ENCODE measurements at regions not wholly inside any gene's neighbourhood (a gene's known extent, or its start where the extent isn't known, plus 50 kb on each side); places are given as distances from the start of the nearest gene placed in this dataset.

DNA sequence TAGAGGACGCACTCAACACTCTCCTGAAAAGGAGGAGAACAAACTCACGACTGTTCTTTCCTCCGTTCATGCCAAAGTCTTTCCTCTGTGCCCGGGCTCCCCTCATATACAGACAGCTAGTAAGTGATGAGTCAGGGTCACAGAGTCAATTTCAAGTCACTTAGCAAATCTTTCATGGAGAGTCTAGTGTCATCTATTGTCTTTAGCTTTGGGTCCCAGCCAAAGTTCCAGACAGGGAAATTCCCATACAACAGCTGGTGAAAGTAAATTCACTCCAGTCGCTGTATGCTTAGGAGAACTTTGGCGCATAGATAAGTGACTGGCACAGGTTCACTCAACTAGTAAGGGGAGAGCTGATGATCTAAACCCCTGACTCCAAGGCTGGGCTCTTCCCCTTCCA is 226.5 kb downstream of the MID1 start:
- DNase-seq (ENCODE audit: low spot score) = no peak
- 74% methylated on average over 6 of the region's 6 CpGs for WGBS
- Histone ChIP-seq H3K27ac (no peak overlapping the region), H3K27me3 (replicated peaks; ENCODE audit: insufficient read depth) (no peaks in the 10 kb centered on the region), H3K4me3 (no peak overlapping the region), H3K4me1 (replicated peaks) (no peaks in the 10 kb centered on the region), H3K9me3 (no peaks in the 10 kb centered on the region), H3K36me3 (no peaks in the 10 kb centered on the region)
- intact Hi-C loops (cut with DNase I) = no loop called here
- TF ChIP-seq POLR2AphosphoS5 (IDR thresholded peaks at IDR 0.05) (no peak), POLR2A (IDR thresholded peaks at IDR 0.05) (no peak)

DNA sequence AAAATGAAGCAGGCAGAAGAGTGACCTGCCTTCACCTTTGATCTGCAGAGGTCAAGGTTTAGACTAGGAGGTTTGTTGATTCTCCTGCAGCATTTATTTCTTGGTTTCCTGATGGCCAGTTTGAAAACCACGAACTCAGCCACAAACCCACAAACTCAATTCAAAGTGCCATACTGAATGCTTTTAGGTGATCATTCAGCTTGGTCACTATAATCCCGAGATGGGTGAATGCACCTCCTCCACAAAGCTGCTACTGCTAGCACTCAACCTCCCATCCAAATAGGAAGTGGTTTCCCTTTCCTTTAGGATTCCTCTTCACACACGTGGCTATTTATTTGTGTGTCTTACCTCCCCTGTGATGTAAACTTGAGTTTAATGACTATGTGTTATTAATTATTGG is 225.2 kb downstream of the MID1 start:
- no peaks in the 10 kb centered on the region for H3K36me3 ChIP-seq
- no peaks in the 10 kb centered on the region for H3K4me1 ChIP-seq (replicated peaks)
- no peak overlapping the region for H3K27ac ChIP-seq
- intact Hi-C loops (cut with DNase I) = no loop called here
- no peak for DNase-seq (ENCODE audit: low spot score)
- no peaks in the 10 kb centered on the region for H3K9me3 ChIP-seq
- no peak overlapping the region for H3K4me3 ChIP-seq
- 75% methylated on average over 3 of the region's 3 CpGs for WGBS
- no peaks in the 10 kb centered on the region for H3K27me3 ChIP-seq (replicated peaks; ENCODE audit: insufficient read depth)
- TF ChIP-seq POLR2AphosphoS5 (IDR thresholded peaks at IDR 0.05) = no peak
- TF ChIP-seq, protein P1, sequence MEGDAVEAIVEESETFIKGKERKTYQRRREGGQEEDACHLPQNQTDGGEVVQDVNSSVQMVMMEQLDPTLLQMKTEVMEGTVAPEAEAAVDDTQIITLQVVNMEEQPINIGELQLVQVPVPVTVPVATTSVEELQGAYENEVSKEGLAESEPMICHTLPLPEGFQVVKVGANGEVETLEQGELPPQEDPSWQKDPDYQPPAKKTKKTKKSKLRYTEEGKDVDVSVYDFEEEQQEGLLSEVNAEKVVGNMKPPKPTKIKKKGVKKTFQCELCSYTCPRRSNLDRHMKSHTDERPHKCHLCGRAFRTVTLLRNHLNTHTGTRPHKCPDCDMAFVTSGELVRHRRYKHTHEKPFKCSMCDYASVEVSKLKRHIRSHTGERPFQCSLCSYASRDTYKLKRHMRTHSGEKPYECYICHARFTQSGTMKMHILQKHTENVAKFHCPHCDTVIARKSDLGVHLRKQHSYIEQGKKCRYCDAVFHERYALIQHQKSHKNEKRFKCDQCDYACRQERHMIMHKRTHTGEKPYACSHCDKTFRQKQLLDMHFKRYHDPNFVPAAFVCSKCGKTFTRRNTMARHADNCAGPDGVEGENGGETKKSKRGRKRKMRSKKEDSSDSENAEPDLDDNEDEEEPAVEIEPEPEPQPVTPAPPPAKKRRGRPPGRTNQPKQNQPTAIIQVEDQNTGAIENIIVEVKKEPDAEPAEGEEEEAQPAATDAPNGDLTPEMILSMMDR (IDR thresholded peaks at IDR 0.05) = no peak
- TF ChIP-seq POLR2A (IDR thresholded peaks at IDR 0.05) = no peak

Data from prostate gland (tissue), 2 donors.